Parathyroid adenoma (tissue), 2 donors: ENCODE measurements at regions not wholly inside any gene's neighbourhood (a gene's known extent, or its start where the extent isn't known, plus 50 kb on each side); places are given as distances from the start of the nearest gene placed in this dataset.
"Not testable (repeated sequence)": the region's sequence is repeated elsewhere in the genome, so short reads cannot be mapped to it uniquely, and the experiment has no call there.

Experiments
- H2AFZ ChIP-seq: fragments of 300-600 bp; sonication (generic); one replicate; pipeline ENCODE4 v1.7.0; 2017; ENCODE audit warnings: antibody characterized with exemption, mild to moderate bottlenecking
- H3K27ac ChIP-seq: fragments of 300-600 bp; sonication (generic); one replicate; pipeline ENCODE4 v1.7.0; 2017
- H3K27me3 ChIP-seq: fragments of 300-600 bp; sonication (generic); one replicate; pipeline ENCODE4 v1.7.0; 2017; ENCODE audit warnings: low read length; ENCODE audit not compliant: control insufficient read depth, insufficient read depth
- H3K36me3 ChIP-seq: fragments of 300-600 bp; sonication (generic); one replicate; pipeline ENCODE4 v1.7.0; 2017; ENCODE audit warnings: low read length; ENCODE audit not compliant: control insufficient read depth, insufficient read depth
- H3K4me1 ChIP-seq: fragments of 300-600 bp; sonication (generic); one replicate; pipeline ENCODE4 v1.7.0; 2017; ENCODE audit warnings: control low read depth
- H3K4me2 ChIP-seq: fragments of 300-600 bp; sonication (generic); one replicate; pipeline ENCODE4 v1.7.0; 2017; ENCODE audit warnings: low read length
- H3K4me3 ChIP-seq: fragments of 300-600 bp; sonication (generic); one replicate; pipeline ENCODE4 v1.7.0; 2017; ENCODE audit warnings: low read depth, low read length
- H3K79me2 ChIP-seq: fragments of 300-600 bp; sonication (generic); one replicate; pipeline ENCODE4 v1.7.0; 2017; ENCODE audit warnings: control low read depth
- H3K9ac ChIP-seq: fragments of 300-600 bp; sonication (generic); one replicate; pipeline ENCODE4 v1.7.0; 2017; ENCODE audit warnings: mild to moderate bottlenecking
- H3K9me3 ChIP-seq: fragments of 300-600 bp; sonication (generic); one replicate; pipeline ENCODE4 v1.7.0; 2017; ENCODE audit warnings: low read length; ENCODE audit not compliant: control insufficient read depth
- TF ChIP-seq, protein P1 (sequence below): fragments of 300-600 bp; sonication (generic); IDR thresholded peaks from one replicate; pipeline ENCODE4 v1.7.0; 2017; ENCODE audit warnings: antibody characterized with exemption, mild to moderate bottlenecking
- donor health status: primary hyperparathyroidism.

DNA sequence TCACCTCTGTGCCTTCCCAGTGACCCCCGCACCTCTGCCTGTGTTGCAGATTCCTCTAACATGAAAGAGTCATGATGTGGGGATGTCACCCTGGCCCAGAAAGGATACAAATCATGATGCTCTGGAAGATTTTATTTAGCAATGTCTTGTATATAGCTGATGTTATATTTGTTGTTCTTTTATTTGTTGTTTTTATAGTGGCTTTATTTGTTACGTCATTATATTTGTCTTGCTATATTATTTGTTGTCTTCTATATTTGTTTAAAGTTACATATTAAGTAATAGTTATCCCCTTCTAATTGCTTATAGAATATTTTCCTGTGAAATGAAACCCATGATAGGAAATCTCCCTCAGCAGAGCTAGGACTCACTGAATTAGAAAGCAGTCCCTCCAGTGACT lies 1149.2 kb downstream of the UQCRFS1 start:
- Histone ChIP-seq H3K9me3 (no peaks in the 10 kb centered on the region), H3K9ac (no peak overlapping the region), H3K27ac (no peak overlapping the region), H3K4me3 (no peak overlapping the region), H2AFZ (no peak overlapping the region), H3K4me2 (no peak overlapping the region), H3K79me2 (no peaks in the 10 kb centered on the region), H3K4me1 (no peaks in the 10 kb centered on the region), H3K36me3 (no peaks in the 10 kb centered on the region), H3K27me3 (no peaks in the 10 kb centered on the region)
- TF ChIP-seq, protein P1, sequence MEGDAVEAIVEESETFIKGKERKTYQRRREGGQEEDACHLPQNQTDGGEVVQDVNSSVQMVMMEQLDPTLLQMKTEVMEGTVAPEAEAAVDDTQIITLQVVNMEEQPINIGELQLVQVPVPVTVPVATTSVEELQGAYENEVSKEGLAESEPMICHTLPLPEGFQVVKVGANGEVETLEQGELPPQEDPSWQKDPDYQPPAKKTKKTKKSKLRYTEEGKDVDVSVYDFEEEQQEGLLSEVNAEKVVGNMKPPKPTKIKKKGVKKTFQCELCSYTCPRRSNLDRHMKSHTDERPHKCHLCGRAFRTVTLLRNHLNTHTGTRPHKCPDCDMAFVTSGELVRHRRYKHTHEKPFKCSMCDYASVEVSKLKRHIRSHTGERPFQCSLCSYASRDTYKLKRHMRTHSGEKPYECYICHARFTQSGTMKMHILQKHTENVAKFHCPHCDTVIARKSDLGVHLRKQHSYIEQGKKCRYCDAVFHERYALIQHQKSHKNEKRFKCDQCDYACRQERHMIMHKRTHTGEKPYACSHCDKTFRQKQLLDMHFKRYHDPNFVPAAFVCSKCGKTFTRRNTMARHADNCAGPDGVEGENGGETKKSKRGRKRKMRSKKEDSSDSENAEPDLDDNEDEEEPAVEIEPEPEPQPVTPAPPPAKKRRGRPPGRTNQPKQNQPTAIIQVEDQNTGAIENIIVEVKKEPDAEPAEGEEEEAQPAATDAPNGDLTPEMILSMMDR: no peak

DNA sequence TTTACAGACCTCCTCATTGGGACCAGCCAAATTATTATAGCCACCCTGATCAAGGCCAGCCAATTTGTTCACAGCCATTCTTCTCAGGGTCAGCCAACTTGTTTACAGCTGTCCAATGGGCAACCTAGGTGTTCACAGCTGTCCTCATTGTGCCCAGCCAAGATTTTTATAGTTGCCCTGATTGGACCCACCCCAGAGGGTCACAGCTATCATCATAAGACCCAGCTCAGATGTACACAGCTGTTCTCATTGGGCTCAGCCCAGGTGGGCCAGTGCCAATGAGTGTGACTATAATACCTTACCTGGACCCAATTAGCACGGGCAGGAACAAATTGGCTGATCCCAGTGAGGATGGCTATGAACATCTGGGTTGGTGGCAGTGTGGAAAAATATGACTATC lies 1151.8 kb downstream of the UQCRFS1 start:
- Histone ChIP-seq H3K27ac (no peak overlapping the region), H3K9ac (no peak overlapping the region), H3K79me2 (no peaks in the 10 kb centered on the region), H3K4me3 (no peak overlapping the region), H2AFZ (no peak overlapping the region), H3K27me3 (no peaks in the 10 kb centered on the region), H3K4me1 (no peaks in the 10 kb centered on the region), H3K36me3 (no peaks in the 10 kb centered on the region), H3K9me3 (no peaks in the 10 kb centered on the region), H3K4me2 (no peak overlapping the region)
- TF ChIP-seq, protein P1: no peak

DNA sequence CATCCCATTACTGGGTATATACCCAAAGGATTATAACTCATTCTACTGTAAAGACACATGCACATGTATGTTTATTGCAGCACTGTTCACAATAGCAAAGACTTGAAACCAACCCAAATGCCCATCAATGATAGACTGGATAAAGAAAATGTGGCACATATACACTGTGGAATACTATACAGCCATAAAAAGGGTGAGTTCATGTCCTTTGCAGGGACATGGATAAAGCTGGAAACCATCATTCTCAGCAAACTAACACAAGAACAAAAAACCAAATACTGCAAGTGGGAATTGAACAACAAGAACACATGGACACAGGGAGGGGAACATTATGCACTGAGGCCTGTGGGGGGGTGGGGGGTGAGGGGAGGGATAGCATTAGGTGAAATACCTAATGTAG lies 1155.9 kb downstream of the UQCRFS1 start:
- H3K27me3 ChIP-seq, H3K36me3 ChIP-seq, H3K9me3 ChIP-seq, H2AFZ ChIP-seq, H3K4me1 ChIP-seq, H3K9ac ChIP-seq, H3K4me2 ChIP-seq, H3K79me2 ChIP-seq, H3K27ac ChIP-seq, H3K4me3 ChIP-seq: not testable (repeated sequence)

DNA sequence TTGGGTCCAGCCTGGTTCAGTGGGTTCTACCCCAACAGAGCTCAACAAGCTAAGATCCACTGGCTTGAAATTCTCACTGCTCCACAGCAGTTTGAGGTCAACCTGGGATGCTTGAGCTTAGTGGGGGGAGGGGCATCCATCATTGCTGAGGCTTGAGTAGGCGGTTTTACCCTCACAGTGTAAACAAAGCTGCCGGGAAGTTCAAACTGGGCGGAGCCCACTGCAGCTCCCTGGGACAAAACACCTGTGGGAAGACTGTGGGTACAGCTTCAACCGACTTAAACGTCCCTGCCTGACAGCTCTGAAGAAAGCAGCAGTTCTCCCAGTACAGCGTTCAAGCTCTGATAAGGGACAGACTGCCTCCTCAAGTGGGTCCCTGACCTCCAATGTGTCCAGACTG lies 1161.9 kb downstream of the UQCRFS1 start:
- Histone ChIP-seq H2AFZ (no peak overlapping the region), H3K4me3 (no peak overlapping the region), H3K36me3 (no peaks in the 10 kb centered on the region), H3K9ac (no peak overlapping the region), H3K79me2 (no peaks in the 10 kb centered on the region), H3K4me1 (no peaks in the 10 kb centered on the region), H3K4me2 (no peak overlapping the region), H3K27ac (no peak overlapping the region), H3K9me3 (no peaks in the 10 kb centered on the region), H3K27me3 (no peaks in the 10 kb centered on the region)
- TF ChIP-seq, protein P1: no peak

DNA sequence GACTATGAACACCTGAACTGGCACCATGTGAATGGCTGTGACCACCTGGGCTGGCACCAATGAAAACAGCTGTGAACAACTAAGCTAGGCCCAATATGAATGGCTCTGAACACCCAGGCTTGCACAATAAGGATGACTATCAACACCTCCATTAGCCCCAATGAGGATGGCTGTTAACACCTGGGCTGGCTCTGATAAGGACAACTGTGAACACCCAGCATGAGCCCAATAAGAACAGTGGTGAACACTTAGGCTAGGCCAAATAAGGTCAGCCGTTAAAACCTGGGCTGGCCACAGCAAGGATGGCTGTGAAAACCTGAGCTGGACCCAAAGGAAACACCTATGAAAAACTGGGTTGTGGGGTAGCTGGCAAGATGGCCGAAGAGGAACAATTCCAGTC lies 1163.1 kb downstream of the UQCRFS1 start:
- no peak overlapping the region for H3K4me2 ChIP-seq
- no peak overlapping the region for H2AFZ ChIP-seq
- H3K4me3 ChIP-seq: no peak overlapping the region
- H3K9ac ChIP-seq: no peak overlapping the region
- H3K9me3 ChIP-seq: no peaks in the 10 kb centered on the region
- no peaks in the 10 kb centered on the region for H3K36me3 ChIP-seq
- no peaks in the 10 kb centered on the region for H3K4me1 ChIP-seq
- no peak overlapping the region for H3K27ac ChIP-seq
- H3K27me3 ChIP-seq: no peaks in the 10 kb centered on the region
- TF ChIP-seq, protein P1: no peak
- H3K79me2 ChIP-seq: no peaks in the 10 kb centered on the region
